Nephron (organoid): ENCODE measurements at regions not wholly inside any gene's neighbourhood (a gene's known extent, or its start where the extent isn't known, plus 50 kb on each side); places are given as distances from the start of the nearest gene placed in this dataset.
A peak's percentile ranks its signal among the peaks of the same experiment; 100 is the strongest.

Experiments used
- H3K27ac Mint-ChIP-seq, 3 experiments: 2 replicates each; pipeline ENCODE4 v1.8.0; 2020; ENCODE audit warnings: mixed read lengths in 3 of 3, mild to moderate bottlenecking in 2 of 3, moderate library complexity in 1 of 3
- H3K27me3 Mint-ChIP-seq: 2 replicates; pipeline ENCODE4 v1.8.0; 2021; ENCODE audit warnings: low read depth, mild to moderate bottlenecking, moderate library complexity, mixed read lengths
- H3K36me3 Mint-ChIP-seq: 2 replicates; pipeline ENCODE4 v1.8.0; 2020; ENCODE audit warnings: low read depth, mixed read lengths
- H3K4me1 Mint-ChIP-seq: 2 replicates; pipeline ENCODE4 v1.8.0; 2020; ENCODE audit warnings: mixed read lengths
- H3K4me3 Mint-ChIP-seq, 3 experiments: 2 replicates each; pipeline ENCODE4 v1.8.0; 2020; ENCODE audit warnings: mild to moderate bottlenecking in 3 of 3, mixed read lengths in 3 of 3, moderate library complexity in 2 of 3
- H3K9me3 Mint-ChIP-seq: 2 replicates; pipeline ENCODE4 v1.8.0; 2020; ENCODE audit warnings: mixed read lengths
- TF ChIP-seq, protein P1 (sequence below), 3 experiments: fragments of 200-600 bp; sonication (generic); IDR thresholded peaks; one replicate each; pipeline ENCODE4 v1.5.0; 2021; ENCODE audit warnings: antibody characterized with exemption in 3 of 3; ENCODE audit not compliant: unreplicated experiment in 3 of 3

DNA sequence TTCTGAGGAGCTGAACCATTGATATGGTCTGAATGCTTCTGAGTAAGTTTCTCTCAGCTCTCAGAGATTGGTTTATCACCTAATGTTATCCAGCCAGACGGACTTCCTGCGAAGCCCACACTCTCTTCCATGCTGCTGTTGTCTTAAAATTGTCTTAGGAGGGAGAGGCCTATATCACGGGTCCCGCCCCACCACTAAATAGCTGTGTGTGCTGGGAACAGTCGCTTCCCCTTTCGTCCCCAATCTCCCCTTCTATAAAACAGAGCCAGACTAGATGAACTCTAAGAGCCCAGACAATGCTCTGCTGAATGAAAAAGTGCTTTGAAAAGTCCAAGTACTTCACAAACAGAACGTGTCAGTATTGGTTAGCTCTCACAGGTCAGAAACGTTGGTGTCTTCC lies 81.4 kb upstream of the AKIP1 start:
- H3K36me3 Mint-ChIP-seq, result peaks cover 7% of the 10 kb centered on the region
- no peak overlapping the region for H3K4me3 Mint-ChIP-seq
- no peak overlapping the region for H3K27ac Mint-ChIP-seq
- H3K27me3 Mint-ChIP-seq, result no peaks in the 10 kb centered on the region
- H3K9me3 Mint-ChIP-seq, result no peaks in the 10 kb centered on the region
- TF ChIP-seq, protein P1, sequence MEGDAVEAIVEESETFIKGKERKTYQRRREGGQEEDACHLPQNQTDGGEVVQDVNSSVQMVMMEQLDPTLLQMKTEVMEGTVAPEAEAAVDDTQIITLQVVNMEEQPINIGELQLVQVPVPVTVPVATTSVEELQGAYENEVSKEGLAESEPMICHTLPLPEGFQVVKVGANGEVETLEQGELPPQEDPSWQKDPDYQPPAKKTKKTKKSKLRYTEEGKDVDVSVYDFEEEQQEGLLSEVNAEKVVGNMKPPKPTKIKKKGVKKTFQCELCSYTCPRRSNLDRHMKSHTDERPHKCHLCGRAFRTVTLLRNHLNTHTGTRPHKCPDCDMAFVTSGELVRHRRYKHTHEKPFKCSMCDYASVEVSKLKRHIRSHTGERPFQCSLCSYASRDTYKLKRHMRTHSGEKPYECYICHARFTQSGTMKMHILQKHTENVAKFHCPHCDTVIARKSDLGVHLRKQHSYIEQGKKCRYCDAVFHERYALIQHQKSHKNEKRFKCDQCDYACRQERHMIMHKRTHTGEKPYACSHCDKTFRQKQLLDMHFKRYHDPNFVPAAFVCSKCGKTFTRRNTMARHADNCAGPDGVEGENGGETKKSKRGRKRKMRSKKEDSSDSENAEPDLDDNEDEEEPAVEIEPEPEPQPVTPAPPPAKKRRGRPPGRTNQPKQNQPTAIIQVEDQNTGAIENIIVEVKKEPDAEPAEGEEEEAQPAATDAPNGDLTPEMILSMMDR (IDR thresholded peaks at IDR 0.05; ENCODE audit: unreplicated experiment in 3 of 3), result no peak
- H3K4me1 Mint-ChIP-seq, result peaks cover 21% of the 10 kb centered on the region

DNA sequence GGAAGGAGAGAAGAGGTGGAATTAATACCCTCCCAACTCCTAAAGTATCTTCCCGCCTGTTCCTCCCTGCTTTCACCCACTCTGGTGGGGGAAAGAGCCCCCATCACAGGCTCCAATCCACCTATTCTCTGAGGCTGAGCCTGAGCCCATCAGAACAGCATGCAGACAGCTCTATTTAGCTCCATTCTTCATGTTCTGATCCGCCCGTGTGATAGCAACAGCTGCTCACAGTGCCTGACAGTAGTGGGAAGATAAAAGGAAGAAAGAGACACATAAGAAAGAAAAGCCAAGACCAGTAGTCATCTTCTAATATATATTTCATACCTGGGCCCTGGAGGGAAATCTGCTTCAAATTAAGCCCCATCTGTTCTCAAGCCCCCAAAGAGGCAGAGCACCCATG lies 80.3 kb upstream of the AKIP1 start:
- no peaks in the 10 kb centered on the region for H3K36me3 Mint-ChIP-seq
- no peak overlapping the region for H3K27ac Mint-ChIP-seq
- TF ChIP-seq, protein P1 (IDR thresholded peaks at IDR 0.05; ENCODE audit: unreplicated experiment in 3 of 3), result no peak
- no peak overlapping the region for H3K4me3 Mint-ChIP-seq
- H3K4me1 Mint-ChIP-seq, result peaks cover 26% of the 10 kb centered on the region
- no peaks in the 10 kb centered on the region for H3K9me3 Mint-ChIP-seq
- H3K27me3 Mint-ChIP-seq, result no peaks in the 10 kb centered on the region

DNA sequence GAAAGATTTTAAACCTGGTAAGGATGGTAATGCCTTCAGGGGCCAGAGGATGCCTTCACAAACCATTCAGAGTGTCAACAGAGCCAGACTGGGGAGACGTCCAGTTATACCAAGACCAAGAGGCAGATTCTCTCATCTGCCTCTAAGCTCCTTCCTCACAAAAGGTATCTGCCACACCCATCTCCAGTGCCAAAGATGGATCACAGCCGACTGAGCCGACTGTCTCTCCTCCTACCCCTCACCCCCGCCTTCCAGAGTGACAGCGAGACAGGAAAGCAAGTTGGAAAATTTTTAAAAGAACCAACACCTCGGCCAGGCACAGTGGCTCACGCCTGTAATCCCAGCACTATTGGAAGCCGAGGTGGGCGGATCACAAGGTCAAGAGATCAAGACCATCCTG lies 79.1 kb upstream of the AKIP1 start:
- H3K27me3 Mint-ChIP-seq, result no peaks in the 10 kb centered on the region

DNA sequence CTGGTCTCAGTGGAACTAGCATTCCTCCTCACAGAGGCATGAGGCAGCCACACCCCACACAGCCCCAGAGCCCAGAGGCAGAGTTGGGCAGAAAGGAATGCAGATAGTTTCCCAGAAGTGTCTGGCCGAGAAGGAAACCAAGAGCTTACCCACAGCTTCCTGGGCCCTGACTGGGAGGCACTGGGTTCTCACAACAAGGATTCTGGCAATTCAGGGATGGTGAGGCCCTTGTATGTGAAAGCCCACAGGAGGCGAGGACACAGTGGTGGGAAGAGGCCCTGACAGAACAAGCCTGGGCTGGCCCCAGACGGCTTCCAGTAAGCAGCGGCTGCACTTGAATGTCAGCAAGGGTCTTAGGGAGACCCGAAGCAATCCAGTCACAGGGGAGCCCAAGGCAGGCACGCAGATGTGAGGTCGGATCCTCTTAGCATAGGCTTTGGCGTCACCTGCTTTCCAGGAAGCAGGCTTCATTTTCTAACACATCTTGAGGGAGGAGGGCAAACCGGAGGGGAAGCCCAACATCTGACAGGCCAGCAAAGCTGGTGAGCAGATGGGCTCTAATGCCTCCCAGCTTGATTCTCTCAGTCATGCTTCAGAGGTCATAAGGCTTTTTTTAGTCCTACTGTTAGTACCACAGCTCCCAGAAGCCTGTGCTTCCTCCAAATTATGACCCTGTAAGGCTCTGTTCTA lies 78.3 kb upstream of the AKIP1 start:
- peak overlapping the region in 1 of 3 experiments; percentile 60 for H3K4me3 Mint-ChIP-seq
- peak overlapping the region; percentile 51 to 89 (median 84) for H3K27ac Mint-ChIP-seq
- H3K27me3 Mint-ChIP-seq, result no peaks in the 10 kb centered on the region
- H3K9me3 Mint-ChIP-seq, result no peaks in the 10 kb centered on the region
- H3K4me1 Mint-ChIP-seq, result peaks cover 30% of the 10 kb centered on the region
- TF ChIP-seq, protein P1 (IDR thresholded peaks at IDR 0.05; ENCODE audit: unreplicated experiment in 3 of 3), result no peak
- H3K36me3 Mint-ChIP-seq, result peaks cover 3% of the 10 kb centered on the region

More for the DNA sequence above, 79.1 kb upstream of the AKIP1 start:
- peaks cover 1% of the 10 kb centered on the region for H3K36me3 Mint-ChIP-seq
- peaks cover 28% of the 10 kb centered on the region for H3K4me1 Mint-ChIP-seq
- peak overlapping the region in 2 of 3 experiments; percentile 14 to 73 for H3K27ac Mint-ChIP-seq
- peak overlapping the region in 2 of 3 experiments; percentile 24 to 71 for H3K4me3 Mint-ChIP-seq
- TF ChIP-seq, protein P1 (IDR thresholded peaks at IDR 0.05; ENCODE audit: unreplicated experiment in 3 of 3), result no peak
- H3K9me3 Mint-ChIP-seq, result no peaks in the 10 kb centered on the region

DNA sequence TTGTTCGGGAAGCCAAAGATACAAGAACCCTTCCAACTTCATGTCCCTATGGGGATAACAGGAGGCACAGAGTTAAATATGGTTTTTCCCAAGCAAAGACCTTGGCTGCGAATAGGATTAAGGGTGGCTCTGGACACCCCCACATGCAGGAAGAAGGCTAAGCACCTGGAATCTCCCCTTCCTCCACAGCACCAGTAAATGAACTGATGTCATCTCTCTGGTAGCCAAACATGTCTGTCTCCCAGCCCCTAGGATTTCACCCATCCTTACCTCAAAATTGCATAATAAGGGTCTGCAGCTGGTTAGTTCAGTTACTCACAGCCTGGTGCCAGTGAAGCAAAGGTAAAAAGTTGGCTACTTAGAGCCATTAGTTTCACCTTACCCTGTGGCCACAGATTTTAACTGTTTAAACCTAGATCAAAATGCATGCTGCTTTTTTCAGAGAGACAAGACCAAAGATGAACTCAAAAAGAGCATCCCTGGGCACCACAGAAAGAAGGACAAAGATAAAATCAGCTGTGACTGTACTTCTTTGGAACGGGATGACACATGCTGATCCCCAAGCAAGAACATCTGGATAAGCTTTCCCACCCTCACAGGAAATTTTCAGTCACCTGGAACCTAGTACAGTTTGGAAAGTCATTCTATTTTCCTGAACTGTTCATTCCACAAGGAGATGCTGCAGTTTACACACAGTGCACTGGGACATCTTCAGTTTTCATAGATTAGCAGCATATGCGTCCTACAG lies 77.2 kb upstream of the AKIP1 start:
- H3K4me3 Mint-ChIP-seq, result no peak overlapping the region
- peak overlapping the region; percentile 39 to 51 (median 45) for H3K27ac Mint-ChIP-seq
- peaks cover 41% of the 10 kb centered on the region for H3K4me1 Mint-ChIP-seq
- peaks cover 8% of the 10 kb centered on the region for H3K36me3 Mint-ChIP-seq
- H3K27me3 Mint-ChIP-seq, result no peaks in the 10 kb centered on the region
- TF ChIP-seq, protein P1 (IDR thresholded peaks at IDR 0.05; ENCODE audit: unreplicated experiment in 3 of 3), result no peak
- H3K9me3 Mint-ChIP-seq, result no peaks in the 10 kb centered on the region
